ENCODE measurements at regions not wholly inside any gene's neighbourhood (a gene's known extent, or its start where the extent isn't known, plus 50 kb on each side); places are given as distances from the start of the nearest gene placed in this dataset.

DNA sequence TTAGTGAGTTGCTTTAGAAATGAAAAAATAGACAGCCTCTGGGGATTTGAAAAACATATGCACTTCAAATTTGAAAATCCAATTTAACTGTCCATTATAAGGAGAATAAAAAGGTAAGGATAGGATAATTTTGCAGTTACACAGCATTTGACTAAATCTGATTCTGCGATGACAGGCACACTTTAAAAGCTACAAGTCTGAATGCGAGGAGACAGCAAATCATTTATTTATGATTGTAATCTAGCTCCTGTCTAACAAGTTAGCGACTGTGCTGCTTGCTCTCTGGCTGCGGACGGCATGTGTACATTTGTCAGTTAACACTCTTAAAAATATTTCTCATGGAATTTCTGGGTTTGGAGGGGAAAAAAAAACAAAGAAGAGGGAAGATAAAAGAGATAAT lies 514.8 kb downstream of the MN1 start:
- dilution Hi-C loops (cut with MboI; ENCODE audit: extremely low pct_ligation_motif_present, low sequenced_read_pairs) = no loop called here
- peaks cover 10% of the 10 kb centered on the region for H3K27me3 ChIP-seq (ENCODE audit: control insufficient read depth, extremely low read depth, insufficient read depth, low read length)
- H3K4me2 ChIP-seq (ENCODE audit: control insufficient read depth, extremely low read depth, insufficient read depth, low read depth, low read length) = no peak overlapping the region
- H3K9me1 ChIP-seq (ENCODE audit: control insufficient read depth, extremely low read depth, insufficient read depth, low read length) = no peaks in the 10 kb centered on the region
- H4K20me1 ChIP-seq (ENCODE audit: control insufficient read depth, extremely low read depth, insufficient read depth, low read length) = no peaks in the 10 kb centered on the region
- no peaks in the 10 kb centered on the region for H3K9me3 ChIP-seq (ENCODE audit: control insufficient read depth, low read depth, low read length)
- no peak for TF ChIP-seq EZH2 (IDR thresholded peaks at IDR 0.05; ENCODE audit: low read length)
- DNase-seq (ENCODE audit: low read depth, low spot score) (no peak), FAIRE-seq (no peak)
- no peak overlapping the region for H3K4me3 ChIP-seq (ENCODE audit: control insufficient read depth in 2 of 3, extremely low read depth in 1 of 3, insufficient read depth in 2 of 3, low read depth in 1 of 3, low read length in 3 of 3)
- no peak overlapping the region for H3K27ac ChIP-seq (ENCODE audit: control insufficient read depth, insufficient read depth, low read length)
- H3K4me1 ChIP-seq (ENCODE audit: control insufficient read depth, extremely low read depth, insufficient read depth, low read length) = no peaks in the 10 kb centered on the region
- no peaks in the 10 kb centered on the region for H3K36me3 ChIP-seq (ENCODE audit: control insufficient read depth in 2 of 2, extremely low read depth in 1 of 2, insufficient read depth in 2 of 2, low read length in 2 of 2)
- no peak overlapping the region for H3K9ac ChIP-seq (ENCODE audit: control insufficient read depth, extremely low read depth, insufficient read depth, low read length)
- no peaks in the 10 kb centered on the region for H3K79me2 ChIP-seq (ENCODE audit: control insufficient read depth, insufficient read depth, low read length)
- no peak overlapping the region for H2AFZ ChIP-seq (ENCODE audit: control insufficient read depth, low read length)

DNA sequence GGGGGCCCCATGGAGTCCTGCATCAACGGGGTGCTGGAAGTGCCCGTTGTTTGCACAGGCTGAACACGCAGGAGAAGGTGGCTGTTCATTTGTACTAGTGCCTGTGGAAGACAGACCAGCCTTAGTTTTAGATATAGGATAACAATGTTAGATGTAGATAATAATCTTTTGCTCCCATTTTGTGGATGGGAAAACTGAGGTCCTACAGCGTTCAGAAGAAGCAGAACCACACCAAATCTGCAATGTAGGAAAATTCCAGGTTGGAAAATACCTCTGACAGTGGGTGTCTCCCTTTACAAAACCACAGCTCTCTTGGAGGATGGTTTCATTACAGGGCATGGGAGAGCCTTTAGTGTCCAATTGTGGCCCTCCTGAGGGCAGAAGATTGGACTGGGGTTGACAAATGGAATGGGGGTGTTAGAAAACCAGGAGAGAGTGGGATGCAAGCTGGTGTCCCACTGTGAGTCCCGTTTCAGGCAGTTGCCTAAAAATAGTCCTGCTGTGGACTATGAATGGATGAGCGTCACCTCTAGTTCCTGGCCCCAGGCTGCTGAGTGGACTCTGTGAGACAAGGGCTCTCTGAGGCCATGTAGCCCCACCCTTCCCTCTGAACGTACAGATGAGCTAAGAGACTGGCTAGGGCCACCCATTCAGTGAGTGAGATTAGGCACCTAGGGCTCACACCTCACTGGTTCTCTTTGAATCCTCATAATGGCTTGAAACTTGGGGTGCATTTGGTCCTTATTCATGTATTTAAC lies 508.8 kb downstream of the MN1 start:
- Histone ChIP-seq H3K4me2 (ENCODE audit: control insufficient read depth, extremely low read depth, insufficient read depth, low read depth, low read length) (no peak overlapping the region), H4K20me1 (ENCODE audit: control insufficient read depth, extremely low read depth, insufficient read depth, low read length) (no peaks in the 10 kb centered on the region), H3K4me1 (ENCODE audit: control insufficient read depth, extremely low read depth, insufficient read depth, low read length) (no peaks in the 10 kb centered on the region), H3K9me3 (ENCODE audit: control insufficient read depth, low read depth, low read length) (no peaks in the 10 kb centered on the region), H2AFZ (ENCODE audit: control insufficient read depth, low read length) (no peak overlapping the region), H3K9me1 (ENCODE audit: control insufficient read depth, extremely low read depth, insufficient read depth, low read length) (no peaks in the 10 kb centered on the region), H3K36me3 (ENCODE audit: control insufficient read depth in 2 of 2, extremely low read depth in 1 of 2, insufficient read depth in 2 of 2, low read length in 2 of 2) (no peaks in the 10 kb centered on the region), H3K79me2 (ENCODE audit: control insufficient read depth, insufficient read depth, low read length) (no peaks in the 10 kb centered on the region), H3K9ac (ENCODE audit: control insufficient read depth, extremely low read depth, insufficient read depth, low read length) (no peak overlapping the region), H3K27ac (ENCODE audit: control insufficient read depth, insufficient read depth, low read length) (no peak overlapping the region), H3K4me3 (ENCODE audit: control insufficient read depth in 2 of 3, extremely low read depth in 1 of 3, insufficient read depth in 2 of 3, low read depth in 1 of 3, low read length in 3 of 3) (no peak overlapping the region), H3K27me3 (ENCODE audit: control insufficient read depth, extremely low read depth, insufficient read depth, low read length) (peaks cover 23% of the 10 kb centered on the region)
- dilution Hi-C loops (cut with MboI; ENCODE audit: extremely low pct_ligation_motif_present, low sequenced_read_pairs) = no loop called here
- TF ChIP-seq, protein P1, sequence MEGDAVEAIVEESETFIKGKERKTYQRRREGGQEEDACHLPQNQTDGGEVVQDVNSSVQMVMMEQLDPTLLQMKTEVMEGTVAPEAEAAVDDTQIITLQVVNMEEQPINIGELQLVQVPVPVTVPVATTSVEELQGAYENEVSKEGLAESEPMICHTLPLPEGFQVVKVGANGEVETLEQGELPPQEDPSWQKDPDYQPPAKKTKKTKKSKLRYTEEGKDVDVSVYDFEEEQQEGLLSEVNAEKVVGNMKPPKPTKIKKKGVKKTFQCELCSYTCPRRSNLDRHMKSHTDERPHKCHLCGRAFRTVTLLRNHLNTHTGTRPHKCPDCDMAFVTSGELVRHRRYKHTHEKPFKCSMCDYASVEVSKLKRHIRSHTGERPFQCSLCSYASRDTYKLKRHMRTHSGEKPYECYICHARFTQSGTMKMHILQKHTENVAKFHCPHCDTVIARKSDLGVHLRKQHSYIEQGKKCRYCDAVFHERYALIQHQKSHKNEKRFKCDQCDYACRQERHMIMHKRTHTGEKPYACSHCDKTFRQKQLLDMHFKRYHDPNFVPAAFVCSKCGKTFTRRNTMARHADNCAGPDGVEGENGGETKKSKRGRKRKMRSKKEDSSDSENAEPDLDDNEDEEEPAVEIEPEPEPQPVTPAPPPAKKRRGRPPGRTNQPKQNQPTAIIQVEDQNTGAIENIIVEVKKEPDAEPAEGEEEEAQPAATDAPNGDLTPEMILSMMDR (optimal IDR thresholded peaks at IDR 0.05 in 1 of 3, IDR thresholded peaks at IDR 0.05 in 1 of 3, conservative IDR thresholded peaks at IDR 0.05 in 1 of 3; ENCODE audit: extremely low read depth in 1 of 3, insufficient read depth in 2 of 3, low read length in 3 of 3) = no peak
- no peak for TF ChIP-seq EZH2 (IDR thresholded peaks at IDR 0.05; ENCODE audit: low read length)
- no peak for DNase-seq (ENCODE audit: low read depth, low spot score)
- FAIRE-seq = no peak

Data from keratinocyte (primary cell).